Smooth muscle cell (in vitro differentiated cells): ENCODE measurements at regions not wholly inside any gene's neighbourhood (a gene's known extent, or its start where the extent isn't known, plus 50 kb on each side); places are given as distances from the start of the nearest gene placed in this dataset.

Experiments
- DNase-seq: peaks from one replicate; lab custom pipeline; 2025; ENCODE audit not compliant: unreplicated experiment; lab: John Stamatoyannopoulos, UW
- H2AFZ ChIP-seq: fragments of 200-600 bp; sonication (generic); 2 replicates; pipeline ENCODE4 v1.6.0; 2016; ENCODE audit warnings: antibody characterized with exemption, low read depth, mild to moderate bottlenecking
- H3F3A ChIP-seq: fragments of 200-600 bp; sonication (generic); 2 replicates; pipeline ENCODE4 v1.6.0; 2017; ENCODE audit warnings: antibody characterized with exemption, low read depth
- H3K27ac ChIP-seq: fragments of 200-600 bp; sonication (generic); 2 replicates; pipeline ENCODE4 v1.5.1; 2016; ENCODE audit warnings: low read depth, mild to moderate bottlenecking
- H3K27me3 ChIP-seq: fragments of 200-600 bp; sonication (generic); 2 replicates; pipeline ENCODE4 v1.6.1; 2016; ENCODE audit warnings: low read depth, mild to moderate bottlenecking
- H3K36me3 ChIP-seq: fragments of 200-600 bp; sonication (generic); 2 replicates; pipeline ENCODE4 v1.5.1; 2016; ENCODE audit warnings: low read depth
- H3K4me1 ChIP-seq: fragments of 200-600 bp; sonication (generic); 2 replicates; pipeline ENCODE4 v1.5.1; 2016; ENCODE audit warnings: low read depth
- H3K4me2 ChIP-seq: fragments of 200-600 bp; sonication (generic); 2 replicates; pipeline ENCODE4 v1.6.0; 2016; ENCODE audit warnings: mild to moderate bottlenecking
- H3K4me3 ChIP-seq: fragments of 200-600 bp; sonication (generic); 2 replicates; pipeline ENCODE4 v1.5.1; 2016; ENCODE audit warnings: mild to moderate bottlenecking
- H3K79me2 ChIP-seq: fragments of 200-600 bp; sonication (generic); 2 replicates; pipeline ENCODE4 v1.6.0; 2016; ENCODE audit warnings: low read depth, mild to moderate bottlenecking
- H3K9ac ChIP-seq: fragments of 200-600 bp; sonication (generic); 2 replicates; pipeline ENCODE4 v1.6.0; 2016; ENCODE audit warnings: low read depth
- H3K9me3 ChIP-seq: fragments of 200-600 bp; sonication (generic); replicated peaks from 2 replicates; pipeline ENCODE4 v1.5.1; 2016; ENCODE audit warnings: low read depth
- H4K20me1 ChIP-seq: fragments of 200-600 bp; sonication (generic); 2 replicates; pipeline ENCODE4 v1.6.0; 2016; ENCODE audit warnings: low read depth
- CTCF ChIP-seq: fragments of 200-600 bp; sonication (generic); IDR thresholded peaks from 2 replicates; pipeline ENCODE4 v1.5.1; 2017; ENCODE audit warnings: borderline replicate concordance, mild to moderate bottlenecking, antibody characterized with exemption; ENCODE audit not compliant: insufficient read depth, poor library complexity, severe bottlenecking
- WGBS: methylation state at CpG from one replicate; pipeline ENCODE4 v1.1.7; 2016; ENCODE audit warnings: low lambda C conversion rate; 5-methylcytosine and 5-hydroxymethylcytosine counted together

GRCh38 chr3:120544361-120544760, 51.8 kb upstream of the NDUFB4 start:
- H3K9ac ChIP-seq = no peak overlapping the region
- no peak overlapping the region for H2AFZ ChIP-seq
- 94% methylated on average over 2 of the region's 2 CpGs for WGBS
- TF ChIP-seq CTCF = no peak
- no peak for DNase-seq
- H3K79me2 ChIP-seq = no peaks in the 10 kb centered on the region
- H3K27me3 ChIP-seq = no peaks in the 10 kb centered on the region
- no peaks in the 10 kb centered on the region for H3K36me3 ChIP-seq
- no peak overlapping the region for H3K4me3 ChIP-seq
- H3K27ac ChIP-seq = no peak overlapping the region
- H3K4me2 ChIP-seq = no peak overlapping the region
- H3K4me1 ChIP-seq = no peaks in the 10 kb centered on the region
- H3K9me3 ChIP-seq = peaks cover 18% of the 10 kb centered on the region
- no peaks in the 10 kb centered on the region for H3F3A ChIP-seq
- no peaks in the 10 kb centered on the region for H4K20me1 ChIP-seq

- Histone ChIP-seq H3K4me3 (no peak overlapping the region), H3K36me3 (no peaks in the 10 kb centered on the region), H3K4me2 (no peak overlapping the region), H3K79me2 (no peaks in the 10 kb centered on the region), H3K27me3 (no peaks in the 10 kb centered on the region), H4K20me1 (no peaks in the 10 kb centered on the region), H3K9ac (no peak overlapping the region), H2AFZ (no peak overlapping the region), H3F3A (no peaks in the 10 kb centered on the region), H3K9me3 (peaks cover 13% of the 10 kb centered on the region), H3K27ac (no peak overlapping the region), H3K4me1 (no peaks in the 10 kb centered on the region)
- no peak for TF ChIP-seq CTCF
- DNase-seq = no peak
- WGBS = 86% methylated on average over 3 of the region's 3 CpGs
Measured at GRCh38 chr3:120536642-120537041, 59.5 kb upstream of the NDUFB4 start.

GRCh38 chr3:120532969-120533368, 63.2 kb upstream of the NDUFB4 start:
- 92% methylated on average over 2 of the region's 2 CpGs for WGBS
- TF ChIP-seq CTCF = no peak
- H3K27me3 ChIP-seq = no peaks in the 10 kb centered on the region

GRCh38 chr3:120528163-120528562, 68.0 kb upstream of the NDUFB4 start:
- no peak overlapping the region for H2AFZ ChIP-seq

More at GRCh38 chr3:120532969-120533368, 63.2 kb upstream of the NDUFB4 start:
- Histone ChIP-seq H3K9ac (no peak overlapping the region), H3K79me2 (no peaks in the 10 kb centered on the region), H3F3A (no peaks in the 10 kb centered on the region), H3K36me3 (no peaks in the 10 kb centered on the region), H3K4me2 (no peak overlapping the region), H3K4me1 (no peaks in the 10 kb centered on the region), H3K4me3 (no peak overlapping the region), H3K27ac (no peak overlapping the region), H2AFZ (no peak overlapping the region), H4K20me1 (no peaks in the 10 kb centered on the region), H3K9me3 (peaks cover under 1% of the 10 kb centered on the region)
- no peak for DNase-seq

More at GRCh38 chr3:120528163-120528562, 68.0 kb upstream of the NDUFB4 start:
- TF ChIP-seq CTCF = no peak
- H3K4me2 ChIP-seq = no peak overlapping the region
- WGBS = 90% methylated on average over 6 of the region's 6 CpGs
- H3K27me3 ChIP-seq = no peaks in the 10 kb centered on the region
- no peak overlapping the region for H3K9ac ChIP-seq
- no peaks in the 10 kb centered on the region for H4K20me1 ChIP-seq
- DNase-seq = no peak
- no peaks in the 10 kb centered on the region for H3F3A ChIP-seq
- no peak overlapping the region for H3K4me3 ChIP-seq
- no peaks in the 10 kb centered on the region for H3K4me1 ChIP-seq
- no peak overlapping the region for H3K27ac ChIP-seq
- H3K79me2 ChIP-seq = no peaks in the 10 kb centered on the region
- H3K36me3 ChIP-seq = no peaks in the 10 kb centered on the region
- H3K9me3 ChIP-seq = no peaks in the 10 kb centered on the region
